IPS-NIHi11 (cell line): ENCODE measurements at regions not wholly inside any gene's neighbourhood (a gene's known extent, or its start where the extent isn't known, plus 50 kb on each side); places are given as distances from the start of the nearest gene placed in this dataset.

Experiments used
- DNase-seq: peaks from one replicate; pipeline ENCODE4 v3.0.0; 2012; ENCODE audit warnings: mixed read lengths, low spot score

DNA sequence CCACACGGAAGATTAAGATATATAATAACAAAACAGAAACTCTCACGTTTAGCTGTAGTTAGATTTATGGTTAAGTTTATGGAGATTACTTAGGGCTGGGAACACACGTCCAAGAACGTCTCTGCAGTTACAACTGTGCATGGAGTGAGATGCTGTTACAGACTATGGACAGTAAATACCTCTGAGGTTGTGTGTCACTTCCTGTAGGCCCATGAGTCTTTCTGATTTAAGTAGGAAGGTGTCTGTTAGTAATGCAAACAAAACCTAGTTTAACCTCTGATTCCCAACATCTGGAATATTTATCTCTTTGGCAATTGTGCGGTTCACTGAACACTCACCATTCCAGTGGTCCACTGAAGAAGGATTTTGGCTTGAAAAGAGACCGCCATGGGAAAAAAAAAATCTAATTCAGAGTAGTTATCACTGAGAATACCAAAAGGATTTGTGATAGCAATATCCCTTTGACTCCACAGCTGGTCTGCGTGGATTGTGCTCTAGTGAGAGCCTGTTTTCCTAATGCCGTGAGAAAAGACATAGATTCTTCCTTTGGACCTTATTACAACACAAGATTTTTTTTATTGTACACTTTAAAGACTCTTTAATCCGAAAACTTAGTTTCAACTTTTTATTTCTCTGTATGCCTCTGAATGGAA lies 478.2 kb upstream of the CITED2 start:
- no peak for DNase-seq

DNA sequence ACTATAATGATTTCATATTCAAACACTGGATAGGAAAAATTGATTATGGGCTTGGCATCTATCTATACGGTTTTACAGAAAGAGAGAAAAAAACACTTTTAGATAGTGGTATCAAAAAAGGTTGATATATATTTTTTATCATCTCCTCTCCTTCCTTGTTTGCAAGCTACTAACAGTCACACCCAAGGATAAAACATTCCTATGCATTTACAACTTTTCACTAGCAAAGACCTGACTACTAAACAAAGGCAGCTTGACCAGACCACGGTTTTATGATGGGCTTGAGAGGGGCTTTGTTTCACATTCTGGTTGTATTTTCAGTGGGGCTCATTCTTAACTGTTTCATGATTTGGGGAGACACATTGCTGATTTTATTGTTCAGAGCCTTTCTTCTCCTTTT lies 477.6 kb upstream of the CITED2 start:
- no peak for DNase-seq

DNA sequence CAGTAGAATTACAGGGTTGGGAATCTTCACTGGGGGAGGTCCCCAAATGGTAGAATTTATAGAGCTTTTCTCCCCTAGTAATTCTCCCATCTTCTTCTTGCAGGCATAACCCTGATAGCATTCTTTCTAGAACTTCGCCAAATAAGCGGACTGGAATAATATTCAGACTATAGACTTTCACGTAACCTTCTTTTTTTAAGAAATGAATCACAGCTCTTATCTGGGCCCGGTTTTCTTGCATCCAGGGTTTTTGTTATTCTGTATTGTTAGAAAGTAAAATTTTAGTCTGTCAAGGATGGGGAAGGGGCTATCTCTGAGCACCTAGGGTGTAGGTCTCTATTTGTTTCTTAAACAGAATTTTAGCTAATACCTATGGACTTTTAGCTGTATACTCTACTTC lies 476.8 kb upstream of the CITED2 start:
- DNase-seq, result no peak

DNA sequence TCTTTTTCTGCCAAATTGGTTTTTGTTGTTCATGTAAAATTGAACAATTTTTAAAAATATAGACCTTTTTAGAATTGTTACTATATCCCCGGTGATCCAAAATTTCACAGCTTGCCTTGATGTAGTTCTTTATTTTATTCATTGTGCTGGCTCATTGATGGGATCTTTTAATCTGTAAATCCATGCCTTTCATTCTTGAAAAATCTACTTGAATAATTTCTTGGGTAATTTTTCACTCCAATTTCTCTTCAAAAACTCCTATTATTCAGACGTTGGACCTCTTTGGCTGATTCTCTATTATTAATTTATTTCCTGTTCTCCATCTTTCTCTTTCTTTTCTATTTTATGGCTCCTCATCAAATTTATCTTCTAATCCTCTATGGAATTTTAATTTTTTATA lies 476.1 kb upstream of the CITED2 start:
- no peak for DNase-seq

DNA sequence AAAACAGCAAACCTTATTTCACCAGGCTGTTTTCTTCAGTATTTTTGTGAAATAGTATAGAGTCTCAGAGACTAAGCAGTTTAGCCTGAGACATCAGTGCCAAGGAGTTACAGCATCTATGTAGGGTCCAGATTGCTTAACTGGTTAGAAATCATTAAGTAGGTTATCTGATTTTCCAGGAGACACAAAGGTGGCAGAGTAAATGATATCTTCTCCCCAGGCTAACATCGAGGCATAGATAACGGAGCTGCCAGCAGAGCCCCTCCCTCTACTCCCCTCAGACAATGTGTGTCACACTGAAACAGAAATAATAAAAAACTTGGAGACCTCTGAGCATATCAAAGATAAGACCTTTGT lies 473.0 kb upstream of the CITED2 start:
- no peak for DNase-seq

DNA sequence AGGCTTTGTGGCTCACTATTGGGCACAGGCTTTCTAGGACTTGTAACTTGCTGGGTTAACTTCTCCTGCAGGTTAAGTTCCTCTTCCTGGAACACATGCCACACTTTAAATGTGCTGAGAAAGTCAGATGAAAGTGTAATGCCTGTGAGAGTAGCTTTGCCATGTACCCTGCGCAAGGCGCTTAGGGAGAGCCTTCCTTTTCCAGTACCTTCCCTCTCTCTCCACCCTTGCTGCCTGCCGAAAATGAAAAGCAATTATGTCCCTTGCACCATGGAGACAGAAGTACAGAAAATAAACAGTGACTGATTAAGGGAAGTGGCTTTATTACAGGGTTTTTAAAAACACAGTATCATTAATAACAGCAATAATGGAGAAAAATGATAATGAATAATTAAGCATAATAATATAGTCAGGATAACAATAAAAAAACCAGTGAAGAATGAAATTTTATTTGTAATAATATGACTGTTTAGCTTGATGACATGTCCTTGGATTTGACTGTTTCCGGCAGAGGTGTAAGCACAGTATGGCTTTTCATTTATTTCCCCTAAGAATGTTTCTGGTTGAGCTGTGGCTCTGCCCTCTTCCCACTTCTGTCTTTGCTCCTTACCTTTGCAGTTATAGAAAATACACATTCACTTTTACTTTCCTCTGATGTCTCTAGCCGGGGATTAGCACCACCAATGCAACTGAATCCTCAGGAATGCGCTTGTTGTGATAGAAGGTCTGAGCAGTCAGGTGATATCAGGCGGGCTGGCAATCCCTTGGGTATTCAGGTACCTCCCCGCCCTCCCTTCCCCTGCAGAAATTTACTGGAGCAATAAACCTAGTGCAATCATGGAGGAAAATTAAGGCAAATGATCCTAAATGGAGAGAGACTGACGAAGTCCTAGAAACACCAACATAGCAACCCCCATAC lies 472.3 kb upstream of the CITED2 start:
- DNase-seq, result peak; percentile 39

DNA sequence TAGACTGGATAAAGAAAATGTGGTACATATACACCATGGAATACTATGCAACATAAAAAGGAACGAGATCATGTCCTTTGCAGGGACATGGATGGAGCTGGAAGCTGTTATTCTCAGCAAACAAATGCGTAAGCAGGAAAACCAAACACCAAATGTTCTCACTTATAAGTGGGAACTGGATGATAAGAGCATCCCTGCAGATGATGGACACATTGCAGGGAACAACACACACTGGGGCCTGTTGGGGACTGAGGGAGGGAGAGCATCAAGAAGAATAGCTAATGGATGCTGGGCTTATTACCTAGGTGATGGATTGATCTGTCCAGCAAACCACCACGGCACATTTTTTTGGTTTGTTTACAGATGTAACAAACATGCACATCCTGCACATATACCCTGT lies 470.5 kb upstream of the CITED2 start:
- DNase-seq, result no peak

DNA sequence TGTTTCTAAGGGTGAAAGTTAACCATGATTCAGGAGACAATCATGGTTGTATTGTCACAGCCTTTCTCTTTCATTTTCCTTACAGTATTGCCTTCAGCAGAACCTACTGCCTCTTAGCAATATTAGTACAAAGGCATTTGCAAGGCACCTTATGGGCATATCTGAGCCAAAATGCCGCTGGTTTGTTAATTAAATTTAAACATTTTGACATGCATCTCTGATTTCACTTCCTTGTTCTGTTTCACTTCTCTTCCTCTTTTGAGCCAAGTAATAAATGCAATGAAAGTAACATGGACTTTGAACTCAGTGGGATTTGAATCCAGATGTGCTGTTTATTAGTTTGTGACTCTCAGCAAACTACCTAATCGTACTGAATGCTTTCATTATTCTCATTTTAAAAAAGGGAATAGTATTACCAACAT lies 467.4 kb upstream of the CITED2 start:
- no peak for DNase-seq

DNA sequence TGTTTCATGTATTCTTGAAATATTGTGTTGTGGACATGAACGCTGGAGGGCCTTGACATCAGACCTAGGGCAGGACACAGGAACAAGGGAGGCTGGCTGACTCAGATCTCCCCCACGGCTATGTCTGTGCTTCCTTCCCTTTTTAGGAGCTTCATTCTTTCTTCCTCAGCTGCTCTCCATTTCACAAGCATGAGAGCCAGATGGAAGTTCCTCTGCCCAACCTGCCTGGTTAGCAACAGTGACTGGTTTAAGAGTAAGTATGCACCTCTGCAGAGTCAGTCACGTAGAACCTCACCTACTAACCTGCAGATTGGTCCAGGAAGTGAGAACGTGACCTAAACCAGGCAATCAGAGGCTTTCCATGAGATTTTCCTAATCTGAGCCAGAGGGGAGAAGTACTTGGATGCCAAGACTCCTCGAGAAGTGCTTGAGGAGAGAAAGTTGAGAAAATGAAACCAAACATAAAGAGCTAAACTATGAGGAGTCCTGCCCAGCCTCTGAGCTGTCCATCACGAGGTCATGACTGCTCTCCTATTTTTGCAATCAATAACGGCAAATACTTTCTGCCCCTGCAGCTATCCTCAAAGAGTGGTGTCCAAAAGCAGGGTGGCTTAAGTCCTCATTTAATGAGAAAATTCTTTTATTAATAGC lies 465.2 kb upstream of the CITED2 start:
- DNase-seq, result no peak

DNA sequence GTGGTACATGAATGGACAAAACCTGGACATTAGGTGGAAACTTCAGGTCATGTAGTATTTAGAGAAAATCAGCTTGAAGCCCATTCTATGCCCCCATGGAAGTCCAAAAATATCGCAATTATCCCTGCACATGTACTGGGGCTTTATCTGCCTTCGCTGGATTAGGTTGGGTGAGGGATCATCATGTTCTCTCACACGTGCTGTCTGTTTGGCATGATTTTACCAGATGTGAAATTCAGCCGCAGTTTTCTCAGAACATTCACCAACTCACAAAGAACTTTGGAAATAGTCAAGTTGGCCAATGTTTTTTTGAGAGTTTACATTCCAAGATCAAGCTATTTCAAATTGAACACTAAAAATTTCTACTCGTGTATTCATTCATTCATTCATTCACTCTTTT lies 459.8 kb upstream of the CITED2 start:
- DNase-seq, result no peak

DNA sequence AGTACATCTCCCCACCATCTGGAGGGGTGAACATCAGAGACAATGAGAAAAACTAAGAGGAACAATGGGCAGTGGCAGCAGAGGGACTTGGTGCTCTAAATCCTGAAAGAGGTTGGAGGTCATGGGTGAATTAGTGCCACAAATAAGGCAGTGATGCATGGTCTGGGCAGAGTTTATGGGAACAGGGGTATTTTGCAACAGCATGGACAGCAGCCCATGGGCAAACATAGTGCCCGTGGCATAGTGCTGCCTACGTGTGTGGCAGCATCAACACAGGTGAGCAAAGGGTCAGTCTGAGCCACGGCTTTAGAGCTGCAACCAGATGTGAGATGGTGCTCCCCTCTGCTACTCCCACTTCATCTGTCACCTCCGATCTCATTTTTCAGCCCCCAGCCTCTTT lies 459.1 kb upstream of the CITED2 start:
- no peak for DNase-seq

DNA sequence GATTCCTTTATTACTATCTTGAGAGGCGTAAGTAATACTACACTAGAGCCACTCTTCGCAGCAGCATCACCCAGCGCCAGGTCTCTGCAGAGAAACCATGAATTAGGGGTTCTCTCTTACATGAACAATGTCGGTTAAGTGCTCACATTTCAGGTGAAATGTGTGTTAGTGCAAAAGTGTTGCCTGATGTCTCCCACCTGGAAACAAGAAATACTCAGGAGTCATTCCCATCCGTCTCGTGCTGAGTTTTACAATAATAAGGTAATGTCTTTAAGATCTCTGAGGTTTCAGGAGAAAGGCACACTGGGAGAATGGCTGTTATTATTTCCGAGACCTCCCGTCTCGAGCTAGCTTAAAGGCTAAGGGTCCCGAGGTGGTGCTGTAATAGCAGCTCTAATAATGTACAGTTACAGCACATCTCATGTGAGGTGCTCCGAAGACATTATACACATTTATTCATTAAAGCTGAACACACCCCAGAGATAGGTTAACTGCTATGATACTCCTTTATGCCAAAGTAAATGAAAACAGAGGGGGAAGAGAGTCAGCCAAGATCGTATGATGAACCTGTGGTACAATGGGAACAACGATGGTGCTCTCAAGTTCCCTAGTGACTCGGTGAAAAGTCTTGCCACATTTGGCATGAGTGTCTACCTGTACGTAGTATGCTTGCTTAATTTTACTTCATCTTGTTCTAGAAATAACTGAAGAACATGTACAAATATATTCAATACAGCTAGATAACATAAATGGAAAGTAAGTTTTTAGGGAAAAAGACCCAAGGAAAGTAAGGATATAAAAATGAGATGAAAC lies 458.3 kb upstream of the CITED2 start:
- no peak for DNase-seq

DNA sequence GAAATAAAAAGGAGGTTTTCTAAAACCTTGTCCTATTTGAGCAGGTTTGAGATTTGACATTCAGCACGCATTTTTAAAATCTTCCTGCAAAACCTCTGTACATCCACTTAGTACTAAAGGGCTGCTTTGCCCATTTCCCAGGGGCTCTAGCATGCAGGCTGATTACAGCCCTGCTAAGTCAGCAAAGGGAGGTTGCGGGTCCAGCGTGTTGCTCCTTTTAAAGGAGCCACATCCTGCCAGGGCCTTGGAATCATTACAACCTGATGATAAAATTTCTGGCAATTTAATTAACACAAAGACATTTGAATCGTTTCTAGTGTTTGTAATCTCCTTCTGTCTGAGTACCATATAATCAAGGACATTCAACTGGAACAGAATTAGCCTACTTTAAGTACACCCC lies 455.1 kb upstream of the CITED2 start:
- DNase-seq, result no peak

DNA sequence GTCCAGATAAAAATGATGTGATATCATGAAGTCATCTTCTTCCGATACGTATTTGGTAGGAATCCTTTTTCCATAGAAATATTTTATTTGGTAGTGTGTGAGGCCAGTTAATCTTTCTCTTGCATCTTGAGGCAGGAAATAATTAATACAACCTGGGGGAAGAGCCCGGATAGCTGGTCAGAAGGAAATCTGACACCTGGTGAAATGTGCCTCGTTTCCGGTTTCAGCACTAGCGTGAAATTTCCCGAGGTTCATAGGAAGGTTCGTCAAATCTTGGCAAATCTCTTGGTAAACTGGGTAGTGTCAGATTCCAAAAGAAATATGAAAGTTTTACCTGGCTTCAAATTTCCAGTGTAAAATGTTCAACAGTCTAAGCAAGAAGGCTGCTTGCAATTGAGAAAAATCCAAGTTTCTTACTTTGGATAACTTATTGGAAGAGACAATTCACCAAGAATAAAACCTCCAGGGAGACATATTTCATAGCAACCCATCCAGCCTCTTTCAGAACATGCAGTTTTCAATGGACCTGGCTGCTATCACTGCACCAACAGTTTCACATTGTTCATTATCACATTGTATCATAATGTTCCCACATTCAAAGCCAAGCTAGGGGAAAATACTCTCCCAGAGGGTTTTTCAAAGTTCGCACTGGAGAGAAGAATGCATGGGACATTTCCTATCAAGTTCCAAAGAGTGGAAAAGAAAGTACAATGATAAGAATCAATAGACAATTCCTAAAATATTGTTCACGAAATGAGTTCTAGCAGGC lies 454.5 kb upstream of the CITED2 start:
- no peak for DNase-seq

DNA sequence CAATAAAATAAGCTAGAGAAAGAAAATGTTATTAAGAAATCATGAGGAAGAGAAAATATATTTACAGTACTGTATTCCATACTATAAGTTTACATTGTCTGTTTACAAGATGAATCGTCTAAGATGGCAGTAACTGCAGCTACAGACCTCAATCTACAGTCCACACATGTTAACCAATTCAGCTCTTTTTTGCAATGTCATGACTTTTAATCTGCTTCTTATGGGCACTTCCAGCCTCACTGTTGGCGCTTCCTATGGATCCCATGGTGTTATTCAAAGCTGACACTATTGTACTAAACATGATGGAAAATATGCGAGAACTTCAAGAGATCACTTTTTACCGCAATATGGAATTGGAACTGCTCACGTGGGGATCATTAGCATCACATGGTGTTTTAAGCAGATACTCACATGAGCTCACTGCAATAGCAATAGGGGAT lies 451.5 kb upstream of the CITED2 start:
- DNase-seq, result no peak

DNA sequence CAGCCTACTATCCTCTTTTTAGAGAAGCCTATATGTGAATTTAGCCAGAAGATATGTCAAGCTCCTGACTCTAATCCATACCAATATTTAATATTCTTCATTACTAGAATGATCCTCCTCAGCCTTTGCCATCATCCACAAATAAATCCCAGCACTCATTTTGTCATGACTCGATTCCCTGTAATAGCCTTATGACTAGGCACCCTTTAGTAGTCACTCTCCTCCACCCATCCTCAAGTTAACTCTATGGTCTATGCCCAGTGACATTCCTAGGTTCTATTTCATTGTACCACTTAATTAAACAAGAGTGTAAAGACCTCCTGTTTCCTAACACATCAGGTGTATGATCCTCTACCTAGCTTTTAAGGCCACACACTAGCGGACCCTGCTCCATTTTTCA lies 450.4 kb upstream of the CITED2 start:
- no peak for DNase-seq

DNA sequence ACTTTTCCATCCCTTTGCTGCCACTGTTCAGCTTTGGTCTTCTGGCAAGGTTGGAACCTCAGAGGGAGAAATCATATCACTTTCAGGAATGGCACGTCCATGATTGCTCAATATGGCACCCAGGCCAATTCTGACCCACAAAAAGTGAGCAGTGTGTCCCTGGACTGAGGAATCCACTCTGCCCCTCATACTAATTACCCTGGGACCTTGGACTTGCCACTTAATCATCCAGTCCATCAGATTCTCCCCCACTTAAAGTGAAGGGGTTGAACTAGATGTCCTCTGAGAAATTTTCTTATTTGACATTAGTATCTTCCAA lies 449.3 kb upstream of the CITED2 start:
- DNase-seq, result no peak

DNA sequence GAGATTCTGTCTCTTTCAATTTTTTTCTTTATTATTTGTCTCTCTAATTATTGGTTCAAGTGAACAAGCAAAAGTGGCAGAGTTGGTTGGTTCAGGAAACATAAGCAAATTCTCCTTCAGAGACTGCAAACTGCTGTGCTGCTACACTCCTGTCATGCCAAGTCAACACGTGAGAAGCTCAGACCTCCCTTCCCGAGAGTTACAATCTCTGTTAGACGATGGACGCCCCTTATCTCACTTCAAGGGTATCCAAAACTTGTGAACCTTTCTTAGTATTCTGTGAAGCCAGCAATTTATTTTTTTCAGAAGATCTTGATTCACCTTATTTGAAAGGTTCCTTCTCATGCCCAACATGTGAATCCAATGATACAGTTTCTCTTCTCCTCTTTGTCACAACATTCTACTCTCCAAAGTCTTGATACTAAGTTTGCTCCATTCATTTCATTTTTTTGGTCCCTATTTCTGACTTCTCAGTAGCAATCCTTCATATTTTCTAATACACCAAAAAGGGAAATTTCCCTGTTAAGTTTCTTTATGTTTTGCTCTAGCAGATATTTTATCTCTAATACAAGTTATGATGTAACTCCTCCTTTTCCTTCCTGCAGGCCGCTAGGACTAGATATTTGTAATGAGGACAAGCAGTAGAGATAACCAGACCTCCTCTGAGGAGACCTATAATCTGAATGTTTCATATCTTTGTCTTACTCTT lies 448.8 kb upstream of the CITED2 start:
- DNase-seq, result no peak

DNA sequence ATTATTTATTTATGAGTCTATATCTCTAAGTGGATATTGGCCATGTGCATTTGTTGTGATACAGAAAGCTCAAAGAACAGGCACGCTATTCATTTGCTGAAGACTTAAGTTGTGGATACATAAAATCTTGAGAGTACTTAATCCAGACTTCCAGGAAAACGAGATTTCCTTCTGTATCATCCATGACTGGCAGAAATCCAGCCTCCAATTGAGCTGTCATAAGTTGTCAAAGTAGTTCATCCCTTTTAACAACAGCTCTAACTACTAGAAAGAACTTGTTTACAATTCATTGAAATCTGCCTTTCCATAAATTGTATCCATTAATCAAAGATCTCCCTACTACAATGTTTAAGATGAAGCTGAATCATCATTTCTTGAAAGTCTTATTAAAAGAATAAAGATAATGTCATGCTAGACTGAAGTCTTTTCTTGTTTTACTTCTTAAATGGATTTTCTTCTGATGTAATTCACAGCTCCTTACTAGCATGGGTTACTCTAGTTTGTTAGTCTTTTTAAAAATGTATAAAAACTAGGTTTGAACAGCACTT lies 447.3 kb upstream of the CITED2 start:
- no peak for DNase-seq

DNA sequence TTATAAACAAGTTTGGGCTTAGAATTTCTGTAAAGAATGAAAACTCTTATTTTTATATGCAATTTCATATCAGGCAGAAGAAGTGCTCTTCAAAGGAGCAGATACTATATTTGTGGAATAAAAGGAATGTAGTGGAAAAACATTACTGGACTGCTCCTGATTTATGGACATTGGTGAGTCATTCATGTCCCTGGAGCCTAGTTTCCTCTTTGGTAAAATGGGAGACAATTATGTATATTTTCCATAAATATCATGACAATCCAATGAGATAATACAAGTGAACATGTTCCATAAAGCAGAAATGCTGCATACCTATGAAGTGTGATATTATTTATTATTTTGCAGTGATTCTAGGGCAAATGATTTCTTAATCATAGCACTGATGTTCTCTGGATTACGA lies 445.8 kb upstream of the CITED2 start:
- no peak for DNase-seq

DNA sequence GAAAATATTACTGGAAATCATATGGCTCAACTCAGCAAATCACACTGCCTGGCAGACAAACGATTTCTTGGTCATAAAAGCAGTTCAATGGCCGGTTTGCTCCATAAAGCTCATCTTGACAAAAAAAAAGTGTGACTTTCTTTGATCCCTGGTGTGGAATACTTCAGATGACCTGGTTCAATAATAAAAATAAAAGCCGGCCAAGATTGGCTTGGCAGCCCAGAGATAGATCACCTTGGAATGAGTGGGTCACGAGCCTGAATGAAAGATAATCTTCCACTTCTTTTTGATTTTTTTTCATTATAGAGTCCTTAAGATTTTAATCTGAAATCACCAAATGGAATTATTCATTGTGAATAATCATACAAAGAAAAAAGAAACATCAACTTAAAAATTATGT lies 445.3 kb upstream of the CITED2 start:
- no peak for DNase-seq
